DMS153 treated with DMSO at 0.1 percent for 48 hours (cell line): ENCODE measurements at regions not wholly inside any gene's neighbourhood (a gene's known extent, or its start where the extent isn't known, plus 50 kb on each side); places are given as distances from the start of the nearest gene placed in this dataset.

Experiments used
- DNase-seq: peaks from one replicate; lab custom pipeline; 2025; ENCODE audit not compliant: unreplicated experiment; lab: John Stamatoyannopoulos, UW

- DNase-seq: no peak
These were observed 444.2 kb downstream of the EIPR1 start for GRCh38 chr2:2933426-2933825.

GRCh38 chr2:2932692-2933305 lies 444.8 kb downstream of the EIPR1 start:
- no peak for DNase-seq

GRCh38 chr2:2932189-2932588 lies 445.4 kb downstream of the EIPR1 start:
- DNase-seq: no peak

- DNase-seq: no peak
These were observed 446.1 kb downstream of the EIPR1 start for GRCh38 chr2:2931318-2932075.

- no peak for DNase-seq
These were observed 446.8 kb downstream of the EIPR1 start for GRCh38 chr2:2930841-2931240.

- DNase-seq: no peak
These were observed 450.8 kb downstream of the EIPR1 start for GRCh38 chr2:2926858-2927175.

GRCh38 chr2:2926009-2926857 lies 451.4 kb downstream of the EIPR1 start:
- no peak for DNase-seq

- no peak for DNase-seq
These were observed 455.5 kb downstream of the EIPR1 start for GRCh38 chr2:2922156-2922555.

GRCh38 chr2:2921011-2921720 lies 456.5 kb downstream of the EIPR1 start:
- no peak for DNase-seq

- no peak for DNase-seq
These were observed 457.8 kb downstream of the EIPR1 start for GRCh38 chr2:2919574-2920365.

- no peak for DNase-seq
These were observed 458.6 kb downstream of the EIPR1 start for GRCh38 chr2:2919026-2919425.

GRCh38 chr2:2916621-2917020 lies 461.0 kb downstream of the EIPR1 start:
- no peak for DNase-seq

- DNase-seq: no peak
These were observed 463.4 kb downstream of the EIPR1 start for GRCh38 chr2:2914252-2914651.

- no peak for DNase-seq
These were observed 464.0 kb downstream of the EIPR1 start for GRCh38 chr2:2913601-2914120.

- no peak for DNase-seq
These were observed 464.9 kb downstream of the EIPR1 start for GRCh38 chr2:2912731-2913130.

GRCh38 chr2:2912293-2912692 lies 465.3 kb downstream of the EIPR1 start:
- DNase-seq: no peak

GRCh38 chr2:2910259-2910658 lies 467.4 kb downstream of the EIPR1 start:
- DNase-seq: no peak

- DNase-seq: no peak
These were observed 468.3 kb downstream of the EIPR1 start for GRCh38 chr2:2909086-2910035.

GRCh38 chr2:2906091-2906490 lies 471.5 kb downstream of the EIPR1 start:
- no peak for DNase-seq
